ENCODE measurements at regions not wholly inside any gene's neighbourhood (a gene's known extent, or its start where the extent isn't known, plus 50 kb on each side); places are given as distances from the start of the nearest gene placed in this dataset.

DNA sequence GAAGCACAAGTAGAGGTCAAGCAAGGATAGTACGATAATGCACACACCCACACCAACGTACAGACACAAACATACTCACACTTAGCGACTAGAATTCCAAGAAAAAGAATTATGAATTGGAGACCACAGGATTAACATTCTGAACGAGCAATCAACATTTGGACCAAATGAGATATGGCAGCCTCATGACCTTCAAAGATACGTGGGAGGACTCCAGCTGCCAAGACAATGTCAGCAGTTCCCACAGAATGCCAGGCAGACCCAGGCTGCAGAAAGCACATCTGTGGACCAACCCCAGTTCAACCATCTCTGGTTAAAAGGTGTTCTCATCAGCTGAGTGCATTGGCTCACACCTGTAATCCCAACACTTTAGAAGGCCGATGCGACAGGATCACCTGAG lies 187.6 kb upstream of the GRAMD2B start:
- Histone ChIP-seq H3K27me3 (no peaks in the 10 kb centered on the region), H3K4me3 (ENCODE audit: low read depth, low read length) (no peak overlapping the region), H3K36me3 (no peaks in the 10 kb centered on the region), H3K9me3 (no peaks in the 10 kb centered on the region), H3K4me1 (no peaks in the 10 kb centered on the region)
- TF ChIP-seq, protein P1, sequence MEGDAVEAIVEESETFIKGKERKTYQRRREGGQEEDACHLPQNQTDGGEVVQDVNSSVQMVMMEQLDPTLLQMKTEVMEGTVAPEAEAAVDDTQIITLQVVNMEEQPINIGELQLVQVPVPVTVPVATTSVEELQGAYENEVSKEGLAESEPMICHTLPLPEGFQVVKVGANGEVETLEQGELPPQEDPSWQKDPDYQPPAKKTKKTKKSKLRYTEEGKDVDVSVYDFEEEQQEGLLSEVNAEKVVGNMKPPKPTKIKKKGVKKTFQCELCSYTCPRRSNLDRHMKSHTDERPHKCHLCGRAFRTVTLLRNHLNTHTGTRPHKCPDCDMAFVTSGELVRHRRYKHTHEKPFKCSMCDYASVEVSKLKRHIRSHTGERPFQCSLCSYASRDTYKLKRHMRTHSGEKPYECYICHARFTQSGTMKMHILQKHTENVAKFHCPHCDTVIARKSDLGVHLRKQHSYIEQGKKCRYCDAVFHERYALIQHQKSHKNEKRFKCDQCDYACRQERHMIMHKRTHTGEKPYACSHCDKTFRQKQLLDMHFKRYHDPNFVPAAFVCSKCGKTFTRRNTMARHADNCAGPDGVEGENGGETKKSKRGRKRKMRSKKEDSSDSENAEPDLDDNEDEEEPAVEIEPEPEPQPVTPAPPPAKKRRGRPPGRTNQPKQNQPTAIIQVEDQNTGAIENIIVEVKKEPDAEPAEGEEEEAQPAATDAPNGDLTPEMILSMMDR (IDR thresholded peaks at IDR 0.05; ENCODE audit: low read depth, low read length): no peak
- DNase-seq: no peak

DNA sequence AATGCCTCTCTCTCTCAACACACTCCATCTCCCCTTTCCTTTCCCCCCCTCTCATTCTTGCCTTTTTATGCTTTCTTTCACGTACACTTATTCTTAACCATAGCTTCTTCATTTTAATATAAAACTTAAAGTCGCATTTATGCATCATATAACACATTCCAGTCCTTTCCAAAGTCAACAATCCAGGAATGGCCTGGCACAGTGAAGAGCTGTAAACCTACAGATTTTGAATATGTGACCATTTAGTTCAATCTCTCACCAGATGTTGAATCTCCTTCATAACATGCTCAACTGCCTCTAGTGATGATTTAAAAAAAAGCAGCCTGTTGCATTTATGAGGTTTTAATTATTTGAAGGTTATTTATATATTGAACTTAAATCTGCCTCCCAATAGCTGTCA lies 186.2 kb upstream of the GRAMD2B start:
- H3K27me3 ChIP-seq: no peaks in the 10 kb centered on the region
- H3K9me3 ChIP-seq: no peaks in the 10 kb centered on the region
- DNase-seq: no peak
- no peak overlapping the region for H3K4me3 ChIP-seq (ENCODE audit: low read depth, low read length)
- TF ChIP-seq, protein P1 (IDR thresholded peaks at IDR 0.05; ENCODE audit: low read depth, low read length): no peak
- H3K4me1 ChIP-seq: no peaks in the 10 kb centered on the region
- no peaks in the 10 kb centered on the region for H3K36me3 ChIP-seq

DNA sequence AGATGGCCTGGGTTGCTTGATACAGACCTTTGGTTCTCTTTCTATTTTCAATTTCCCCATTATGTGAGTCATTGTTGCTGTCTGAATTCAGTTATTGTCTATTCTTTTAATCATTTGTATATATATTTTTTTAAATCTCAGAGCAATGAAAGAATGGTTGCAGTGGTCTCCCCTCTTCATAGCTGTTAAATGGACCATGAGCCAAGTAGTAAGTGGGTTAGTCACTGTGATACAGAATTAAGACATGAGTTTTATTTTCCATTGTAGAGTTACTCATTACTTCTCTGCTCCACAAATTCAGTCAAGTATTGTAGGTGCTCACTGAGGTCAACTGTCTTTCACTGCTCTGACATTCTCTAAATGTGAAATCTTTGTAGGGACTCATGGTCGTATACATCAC lies 174.6 kb upstream of the GRAMD2B start:
- H3K27me3 ChIP-seq: no peaks in the 10 kb centered on the region
- TF ChIP-seq, protein P1 (IDR thresholded peaks at IDR 0.05; ENCODE audit: low read depth, low read length): no peak
- H3K4me1 ChIP-seq: no peaks in the 10 kb centered on the region
- no peak overlapping the region for H3K4me3 ChIP-seq (ENCODE audit: low read depth, low read length)
- H3K36me3 ChIP-seq: no peaks in the 10 kb centered on the region
- no peak for DNase-seq
- H3K9me3 ChIP-seq: no peaks in the 10 kb centered on the region

DNA sequence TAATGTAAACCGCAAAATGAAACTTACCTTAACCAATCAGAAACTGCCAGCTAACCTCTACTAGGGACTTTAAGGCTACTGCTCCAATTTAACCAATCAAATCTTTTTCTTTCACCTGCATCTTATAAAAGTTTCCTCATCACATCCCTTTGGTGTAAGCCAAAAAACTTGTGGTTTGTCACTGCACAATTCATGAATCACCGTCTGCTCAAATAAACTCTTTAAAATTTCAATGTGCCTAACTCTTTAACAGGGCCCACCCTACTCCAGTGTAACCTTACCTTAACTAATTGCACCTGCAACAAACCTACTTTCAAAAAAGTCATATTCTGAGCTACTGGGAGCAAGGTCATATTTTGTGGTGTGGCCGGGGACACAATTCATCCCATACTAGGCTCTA lies 172.2 kb upstream of the GRAMD2B start:
- Histone ChIP-seq H3K4me3 (ENCODE audit: low read depth, low read length) (no peak overlapping the region), H3K36me3 (no peaks in the 10 kb centered on the region), H3K4me1 (no peaks in the 10 kb centered on the region), H3K9me3 (no peaks in the 10 kb centered on the region), H3K27me3 (no peaks in the 10 kb centered on the region)
- TF ChIP-seq, protein P1 (IDR thresholded peaks at IDR 0.05; ENCODE audit: low read depth, low read length): no peak
- DNase-seq: no peak

DNA sequence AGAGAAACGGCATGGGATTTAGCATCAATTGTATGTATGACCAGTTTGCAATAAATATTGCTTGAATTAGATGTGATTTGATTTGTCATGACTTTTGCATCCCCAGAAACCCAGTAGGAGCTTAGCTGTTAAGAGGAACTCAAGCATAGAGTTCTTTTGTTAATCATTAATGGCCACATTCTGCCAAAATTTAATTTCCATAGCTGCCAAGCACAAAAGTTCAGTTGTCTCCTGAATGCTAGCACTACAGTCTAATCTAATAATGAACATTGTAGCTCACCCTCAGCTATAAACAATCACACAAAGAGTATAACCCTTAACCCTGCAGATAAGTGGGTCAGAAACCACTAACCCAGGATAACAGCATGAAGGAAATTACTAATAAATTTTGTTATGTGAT lies 169.8 kb upstream of the GRAMD2B start:
- DNase-seq: no peak
- Histone ChIP-seq H3K4me1 (no peaks in the 10 kb centered on the region), H3K9me3 (no peaks in the 10 kb centered on the region), H3K36me3 (no peaks in the 10 kb centered on the region), H3K27me3 (no peaks in the 10 kb centered on the region), H3K4me3 (ENCODE audit: low read depth, low read length) (no peak overlapping the region)
- TF ChIP-seq, protein P1 (IDR thresholded peaks at IDR 0.05; ENCODE audit: low read depth, low read length): no peak

DNA sequence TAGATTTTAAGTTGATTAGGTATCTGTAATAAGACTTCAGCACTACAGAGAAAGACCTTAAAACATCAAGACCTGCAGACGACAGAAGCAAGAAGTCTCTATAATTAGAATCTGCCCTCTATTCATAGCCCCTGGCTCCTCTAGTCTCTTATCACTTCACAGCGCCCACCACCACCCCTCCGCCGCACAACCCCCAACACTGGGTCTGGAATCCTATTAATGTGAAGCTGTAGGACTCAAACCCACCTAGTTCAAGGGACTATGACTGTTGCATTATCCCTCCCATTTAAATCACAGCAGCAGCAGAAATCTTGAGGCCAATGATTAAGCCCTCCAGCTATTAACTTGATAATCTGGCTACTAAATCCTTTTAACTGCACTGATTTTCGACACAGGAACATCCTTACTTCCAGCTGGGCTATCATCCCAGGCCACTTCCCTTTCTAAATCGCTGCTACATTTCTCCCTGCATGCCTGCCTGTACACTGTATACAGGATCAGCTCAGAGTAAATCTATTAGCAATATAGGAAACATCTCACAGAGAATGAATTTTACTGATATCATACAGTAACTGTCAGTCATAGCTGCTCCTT lies 159.5 kb upstream of the GRAMD2B start:
- peak overlapping the region; percentile 3 for H3K4me3 ChIP-seq (ENCODE audit: low read depth, low read length)
- TF ChIP-seq, protein P1 (IDR thresholded peaks at IDR 0.05; ENCODE audit: low read depth, low read length): no peak
- no peaks in the 10 kb centered on the region for H3K27me3 ChIP-seq
- H3K9me3 ChIP-seq: no peaks in the 10 kb centered on the region
- no peaks in the 10 kb centered on the region for H3K36me3 ChIP-seq
- H3K4me1 ChIP-seq: peaks cover 3% of the 10 kb centered on the region
- peak; percentile 69 for DNase-seq
